ENCODE measurements at regions not wholly inside any gene's neighbourhood (a gene's known extent, or its start where the extent isn't known, plus 50 kb on each side); places are given as distances from the start of the nearest gene placed in this dataset.

DNA sequence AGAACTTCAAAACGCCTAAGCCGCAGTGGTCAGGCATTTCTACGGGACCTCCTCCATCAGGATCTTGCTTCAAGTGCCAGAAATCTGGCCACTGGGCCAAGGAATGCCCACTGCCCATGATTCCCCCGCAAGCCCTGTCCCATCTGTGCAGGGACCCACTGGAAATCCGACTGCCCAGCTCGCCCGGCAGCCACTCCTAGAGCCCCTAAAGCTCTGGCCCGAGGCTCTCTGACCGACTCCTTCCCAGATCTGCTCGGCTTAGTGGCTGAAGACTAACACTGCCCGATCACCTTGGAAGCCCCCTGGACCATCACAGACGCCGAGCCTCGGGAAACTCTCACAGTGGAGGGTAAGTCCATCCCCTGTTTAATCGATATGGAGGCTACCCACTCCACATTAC lies 1113.0 kb upstream of the TMEM132C start:
- TF ChIP-seq, protein P1, sequence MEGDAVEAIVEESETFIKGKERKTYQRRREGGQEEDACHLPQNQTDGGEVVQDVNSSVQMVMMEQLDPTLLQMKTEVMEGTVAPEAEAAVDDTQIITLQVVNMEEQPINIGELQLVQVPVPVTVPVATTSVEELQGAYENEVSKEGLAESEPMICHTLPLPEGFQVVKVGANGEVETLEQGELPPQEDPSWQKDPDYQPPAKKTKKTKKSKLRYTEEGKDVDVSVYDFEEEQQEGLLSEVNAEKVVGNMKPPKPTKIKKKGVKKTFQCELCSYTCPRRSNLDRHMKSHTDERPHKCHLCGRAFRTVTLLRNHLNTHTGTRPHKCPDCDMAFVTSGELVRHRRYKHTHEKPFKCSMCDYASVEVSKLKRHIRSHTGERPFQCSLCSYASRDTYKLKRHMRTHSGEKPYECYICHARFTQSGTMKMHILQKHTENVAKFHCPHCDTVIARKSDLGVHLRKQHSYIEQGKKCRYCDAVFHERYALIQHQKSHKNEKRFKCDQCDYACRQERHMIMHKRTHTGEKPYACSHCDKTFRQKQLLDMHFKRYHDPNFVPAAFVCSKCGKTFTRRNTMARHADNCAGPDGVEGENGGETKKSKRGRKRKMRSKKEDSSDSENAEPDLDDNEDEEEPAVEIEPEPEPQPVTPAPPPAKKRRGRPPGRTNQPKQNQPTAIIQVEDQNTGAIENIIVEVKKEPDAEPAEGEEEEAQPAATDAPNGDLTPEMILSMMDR (IDR thresholded peaks at IDR 0.05; ENCODE audit: low read length): no peak
- no peak for TF ChIP-seq EZH2 (IDR thresholded peaks at IDR 0.05; ENCODE audit: borderline replicate concordance, low read length)
